ENCODE measurements at regions not wholly inside any gene's neighbourhood (a gene's known extent, or its start where the extent isn't known, plus 50 kb on each side); places are given as distances from the start of the nearest gene placed in this dataset.
A peak's percentile ranks its signal among the peaks of the same experiment; 100 is the strongest.

- no peak for DNase-seq
Observed at GRCh38 chr5:179427032-179427675, 81.9 kb upstream of the ADAMTS2 start.

GRCh38 chr5:179422908-179423481 is 77.7 kb upstream of the ADAMTS2 start:
- DNase-seq = no peak

GRCh38 chr5:179422213-179422855 is 77.1 kb upstream of the ADAMTS2 start:
- DNase-seq = peak; percentile 18

- no peak for DNase-seq
Observed at GRCh38 chr5:179421144-179421901, 76.1 kb upstream of the ADAMTS2 start.

- DNase-seq = no peak
Observed at GRCh38 chr5:179420476-179420875, 75.2 kb upstream of the ADAMTS2 start.

- DNase-seq = no peak
Observed at GRCh38 chr5:179418972-179419371, 73.7 kb upstream of the ADAMTS2 start.

GRCh38 chr5:179417696-179418095 is 72.4 kb upstream of the ADAMTS2 start:
- DNase-seq = no peak

GRCh38 chr5:179417016-179417415 is 71.8 kb upstream of the ADAMTS2 start:
- DNase-seq = no peak

GRCh38 chr5:179416114-179416822 is 71.0 kb upstream of the ADAMTS2 start:
- DNase-seq = no peak

GRCh38 chr5:179415291-179416060 is 70.2 kb upstream of the ADAMTS2 start:
- no peak for DNase-seq

- no peak for DNase-seq
Observed at GRCh38 chr5:179414459-179415261, 69.4 kb upstream of the ADAMTS2 start.

- DNase-seq = no peak
Observed at GRCh38 chr5:179413711-179414458, 68.6 kb upstream of the ADAMTS2 start.

GRCh38 chr5:179413086-179413690 is 67.9 kb upstream of the ADAMTS2 start:
- no peak for DNase-seq

- no peak for DNase-seq
Observed at GRCh38 chr5:179411161-179411841, 66.0 kb upstream of the ADAMTS2 start.

GRCh38 chr5:179410291-179411160 is 65.3 kb upstream of the ADAMTS2 start:
- no peak for DNase-seq

- no peak for DNase-seq
Observed at GRCh38 chr5:179409806-179410205, 64.5 kb upstream of the ADAMTS2 start.

GRCh38 chr5:179408611-179409010 is 63.4 kb upstream of the ADAMTS2 start:
- no peak for DNase-seq

All from fibroblast of skin of scalp (primary cell).